Epithelial cell of esophagus (primary cell): ENCODE measurements at regions not wholly inside any gene's neighbourhood (a gene's known extent, or its start where the extent isn't known, plus 50 kb on each side); places are given as distances from the start of the nearest gene placed in this dataset.

Source experiments
- DNase-seq: peaks from one replicate; pipeline ENCODE4 v3.0.0; 2010; ENCODE audit warnings: low read depth
- H3K4me3 ChIP-seq: 2 replicates; pipeline ENCODE4 v1.5.1; 2011; ENCODE audit warnings: mild to moderate bottlenecking, low read length, control low read depth
- TF ChIP-seq, protein P1 (sequence below): IDR thresholded peaks from 2 replicates; pipeline ENCODE4 v1.5.1; 2011; ENCODE audit warnings: low read depth, mild to moderate bottlenecking, low read length, control low read depth, inconsistent platforms; ENCODE audit not compliant: insufficient read depth; ENCODE audit errors: missing control alignments

DNA sequence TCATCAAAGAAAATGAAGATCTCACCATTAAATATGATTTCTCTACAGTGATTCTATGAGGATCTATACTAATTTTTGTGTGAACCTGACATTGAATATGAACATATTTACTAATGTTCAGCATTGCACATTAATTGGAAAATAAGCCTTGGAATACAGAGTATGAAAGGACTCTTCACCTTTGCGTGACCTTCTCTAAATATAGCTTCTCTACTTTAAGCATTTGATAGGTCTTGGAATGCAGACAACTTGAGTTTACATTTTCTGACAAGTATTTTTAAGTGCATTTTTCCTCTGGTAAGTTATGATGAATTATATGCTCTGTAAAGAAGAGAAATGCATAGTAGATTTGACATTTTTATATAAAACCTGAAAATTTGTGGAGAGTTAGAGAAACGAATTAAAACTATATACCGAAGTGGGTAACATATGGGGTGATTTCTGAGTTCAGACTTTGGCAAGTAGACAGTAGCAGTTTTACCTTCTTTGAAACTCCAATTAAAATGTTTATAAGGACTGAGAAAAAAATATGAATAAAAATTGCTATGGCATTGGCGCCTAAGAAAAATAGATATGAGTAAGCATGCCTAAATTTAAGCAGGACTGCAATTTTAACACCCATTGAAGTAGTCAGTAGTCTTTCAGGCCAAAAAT is 371.9 kb downstream of the GABRG1 start:
- H3K4me3 ChIP-seq: no peak overlapping the region
- TF ChIP-seq, protein P1, sequence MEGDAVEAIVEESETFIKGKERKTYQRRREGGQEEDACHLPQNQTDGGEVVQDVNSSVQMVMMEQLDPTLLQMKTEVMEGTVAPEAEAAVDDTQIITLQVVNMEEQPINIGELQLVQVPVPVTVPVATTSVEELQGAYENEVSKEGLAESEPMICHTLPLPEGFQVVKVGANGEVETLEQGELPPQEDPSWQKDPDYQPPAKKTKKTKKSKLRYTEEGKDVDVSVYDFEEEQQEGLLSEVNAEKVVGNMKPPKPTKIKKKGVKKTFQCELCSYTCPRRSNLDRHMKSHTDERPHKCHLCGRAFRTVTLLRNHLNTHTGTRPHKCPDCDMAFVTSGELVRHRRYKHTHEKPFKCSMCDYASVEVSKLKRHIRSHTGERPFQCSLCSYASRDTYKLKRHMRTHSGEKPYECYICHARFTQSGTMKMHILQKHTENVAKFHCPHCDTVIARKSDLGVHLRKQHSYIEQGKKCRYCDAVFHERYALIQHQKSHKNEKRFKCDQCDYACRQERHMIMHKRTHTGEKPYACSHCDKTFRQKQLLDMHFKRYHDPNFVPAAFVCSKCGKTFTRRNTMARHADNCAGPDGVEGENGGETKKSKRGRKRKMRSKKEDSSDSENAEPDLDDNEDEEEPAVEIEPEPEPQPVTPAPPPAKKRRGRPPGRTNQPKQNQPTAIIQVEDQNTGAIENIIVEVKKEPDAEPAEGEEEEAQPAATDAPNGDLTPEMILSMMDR: no peak
- DNase-seq: no peak

DNA sequence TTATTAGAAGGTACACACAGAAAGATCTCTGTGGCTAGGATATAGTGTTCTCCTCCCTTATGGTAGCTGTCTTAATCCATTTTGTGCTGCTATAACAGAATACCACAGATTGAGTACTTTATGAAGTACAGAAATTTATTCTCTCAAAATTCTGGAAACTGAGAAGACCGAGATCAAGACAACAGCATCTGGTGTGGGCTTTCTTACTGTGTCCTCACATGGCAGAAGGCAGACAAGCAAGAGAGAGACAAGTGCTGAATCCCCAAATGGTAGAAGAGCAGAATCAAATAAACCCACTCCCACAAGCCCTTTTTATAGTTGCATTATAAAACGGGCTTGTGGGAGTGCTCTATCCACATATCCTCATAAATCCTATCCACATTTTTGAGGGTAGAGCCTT is 373.1 kb downstream of the GABRG1 start:
- no peak overlapping the region for H3K4me3 ChIP-seq
- no peak for DNase-seq
- TF ChIP-seq, protein P1: no peak

DNA sequence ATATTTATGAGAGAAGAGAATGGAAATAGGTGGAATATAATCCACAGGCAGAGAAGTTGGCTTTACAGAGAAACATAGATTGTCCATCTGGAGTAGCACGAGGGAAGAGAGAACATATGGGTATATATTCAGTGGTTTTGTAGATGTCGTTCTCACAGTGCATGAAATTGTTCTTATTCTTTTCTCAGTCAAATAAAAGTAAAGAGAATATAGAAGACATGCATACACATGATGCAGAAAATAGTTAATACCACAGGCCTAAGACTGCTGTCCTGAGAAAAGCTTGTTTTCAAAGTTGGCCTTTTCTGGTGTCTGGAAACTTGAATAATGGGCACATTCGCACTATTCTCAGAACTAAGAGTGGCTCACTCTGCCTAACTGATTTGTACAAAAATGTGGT is 378.1 kb downstream of the GABRG1 start:
- TF ChIP-seq, protein P1: no peak
- no peak overlapping the region for H3K4me3 ChIP-seq
- no peak for DNase-seq

DNA sequence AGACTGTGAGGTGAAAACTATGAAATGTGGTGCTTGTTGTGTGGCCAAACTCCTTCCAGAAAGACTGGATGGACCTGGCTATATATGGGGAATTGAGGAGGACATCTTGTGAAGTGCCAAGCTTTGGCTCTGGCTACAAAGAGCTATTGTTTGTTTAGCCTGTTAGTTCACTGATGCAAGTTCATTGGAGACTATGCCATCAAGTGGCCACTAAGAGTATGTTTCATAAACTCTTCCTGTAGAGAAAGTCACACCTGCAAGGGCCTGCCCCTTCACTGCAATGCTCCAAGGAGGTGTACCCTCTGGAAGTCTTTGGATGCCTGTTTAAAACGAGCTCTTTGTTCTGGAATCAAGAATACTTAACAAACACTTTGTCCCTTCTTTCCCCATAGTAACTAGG is 382.0 kb downstream of the GABRG1 start:
- TF ChIP-seq, protein P1: no peak
- no peak overlapping the region for H3K4me3 ChIP-seq
- no peak for DNase-seq

DNA sequence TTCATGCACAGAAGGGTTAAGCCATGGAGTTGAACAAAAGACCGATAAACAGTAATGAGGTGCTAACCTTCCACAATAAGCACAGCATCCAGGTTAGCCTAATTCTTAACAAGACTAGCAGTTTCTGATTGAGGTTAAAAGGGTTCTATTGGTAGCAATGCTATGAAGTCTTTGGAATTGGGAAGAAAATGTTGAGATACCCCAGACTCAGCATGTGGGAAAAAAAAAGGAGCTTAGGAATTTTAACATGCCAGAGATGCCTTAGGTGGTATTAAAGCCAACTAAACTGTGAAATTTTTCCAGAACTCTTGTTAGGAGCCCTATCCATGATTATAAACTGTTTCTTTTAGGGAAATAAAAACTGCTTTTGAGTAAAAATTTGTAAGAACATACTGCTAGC is 391.7 kb downstream of the GABRG1 start:
- TF ChIP-seq, protein P1: no peak
- H3K4me3 ChIP-seq: no peak overlapping the region
- no peak for DNase-seq

DNA sequence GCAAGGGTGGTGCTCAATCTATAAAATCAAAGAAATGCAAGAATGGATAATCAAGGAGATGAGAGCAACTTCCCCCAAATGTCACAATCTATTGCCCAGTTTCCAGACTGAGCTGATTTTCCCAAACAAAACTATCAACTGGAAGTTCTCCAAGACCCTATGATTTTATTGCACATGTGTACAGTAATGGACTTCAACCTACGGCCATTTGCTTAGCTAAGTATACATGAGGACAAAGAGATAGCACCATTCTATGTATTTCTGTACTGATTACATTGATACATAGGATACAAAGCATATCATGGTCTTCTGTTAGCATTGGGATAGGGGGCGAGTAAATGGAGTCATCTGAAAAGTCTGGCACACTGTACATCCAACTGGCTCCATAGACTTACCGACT is 407.8 kb downstream of the GABRG1 start:
- no peak for DNase-seq
- H3K4me3 ChIP-seq: no peak overlapping the region
- TF ChIP-seq, protein P1: no peak

DNA sequence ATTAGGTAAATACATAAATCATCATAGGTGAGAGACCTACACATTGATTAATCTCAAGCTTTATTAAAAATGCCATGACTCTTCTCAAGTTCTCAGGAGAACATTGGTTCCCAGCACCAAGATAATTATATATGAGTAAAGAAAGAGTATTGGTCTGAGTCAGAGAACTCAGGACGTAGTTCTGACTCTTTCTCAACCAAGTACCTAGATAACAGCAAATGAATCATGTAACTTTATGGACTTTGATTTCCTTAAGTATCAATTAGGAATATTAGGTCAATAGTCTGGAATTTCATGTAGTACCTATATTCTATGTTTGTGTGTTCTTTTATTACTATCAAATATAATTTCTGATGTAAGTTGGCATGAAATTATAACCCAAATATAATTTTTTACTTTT is 409.9 kb downstream of the GABRG1 start:
- TF ChIP-seq, protein P1: no peak
- H3K4me3 ChIP-seq: no peak overlapping the region
- no peak for DNase-seq
